Upper lobe of right lung (tissue), 1 donor: ENCODE measurements at regions not wholly inside any gene's neighbourhood (a gene's known extent, or its start where the extent isn't known, plus 50 kb on each side); places are given as distances from the start of the nearest gene placed in this dataset.
"Not testable (repeated sequence)": the region's sequence is repeated elsewhere in the genome, so short reads cannot be mapped to it uniquely, and the experiment has no call there.

ENCODE experiments used
- ATAC-seq: fragments of 200-7000 bp; cut with Tn5 transposase; one replicate; pipeline ENCODE4 v1.9.1; 2020; ENCODE audit warnings: mild to moderate bottlenecking, moderate library complexity
- DNase-seq: peaks from one replicate; pipeline ENCODE4 v3.0.0-alpha.2; 2020
- H3K27ac ChIP-seq: fragments of 200-600 bp; one replicate; pipeline ENCODE4 v1.8.0; 2022
- H3K27me3 ChIP-seq: fragments of 200-600 bp; one replicate; pipeline ENCODE4 v1.8.0; 2022; ENCODE audit warnings: mild to moderate bottlenecking
- H3K36me3 ChIP-seq: fragments of 200-600 bp; one replicate; pipeline ENCODE4 v1.8.0; 2022
- H3K4me1 ChIP-seq: fragments of 200-600 bp; one replicate; pipeline ENCODE4 v1.8.0; 2022
- H3K4me3 ChIP-seq: fragments of 200-600 bp; one replicate; pipeline ENCODE4 v1.8.0; 2022; ENCODE audit warnings: mild to moderate bottlenecking
- H3K9me3 ChIP-seq: fragments of 200-600 bp; one replicate; pipeline ENCODE4 v1.8.0; 2022
- CTCF ChIP-seq: fragments of 200-600 bp; IDR thresholded peaks from one replicate; pipeline ENCODE4 v1.8.0; 2022; ENCODE audit warnings: antibody characterized with exemption
- intact Hi-C: fragments of 100-400 bp; cut with DNase I; formaldehyde crosslinking; loops from one replicate; pipeline ENCODE4 v1.11.0; 2022
- donor health status: DM: no; HTN: yes; CAD: no; lungs with severe emphysema.

GRCh38 chr2:224120986-224121385, 81.9 kb upstream of the SERPINE2 start:
- H3K27ac ChIP-seq: no peak overlapping the region
- intact Hi-C loops: no loop called here
- H3K4me3 ChIP-seq: no peak overlapping the region
- no peaks in the 10 kb centered on the region for H3K9me3 ChIP-seq
- no peak for TF ChIP-seq CTCF
- H3K36me3 ChIP-seq: no peaks in the 10 kb centered on the region
- H3K27me3 ChIP-seq: no peaks in the 10 kb centered on the region
- no peaks in the 10 kb centered on the region for H3K4me1 ChIP-seq
- no peak for DNase-seq
- no peak for ATAC-seq

GRCh38 chr2:224119846-224120245, 80.8 kb upstream of the SERPINE2 start:
- intact Hi-C loops, DNase-seq, H3K9me3 ChIP-seq, H3K36me3 ChIP-seq, H3K4me1 ChIP-seq, H3K27ac ChIP-seq, H3K4me3 ChIP-seq, ATAC-seq, H3K27me3 ChIP-seq: not testable (repeated sequence)

- H3K27ac ChIP-seq: no peak overlapping the region
- no peaks in the 10 kb centered on the region for H3K36me3 ChIP-seq
- no peak for DNase-seq
- H3K9me3 ChIP-seq: no peaks in the 10 kb centered on the region
- intact Hi-C loops: no loop called here
- no peaks in the 10 kb centered on the region for H3K27me3 ChIP-seq
- ATAC-seq: no peak
- no peak for TF ChIP-seq CTCF
- H3K4me1 ChIP-seq: no peaks in the 10 kb centered on the region
- H3K4me3 ChIP-seq: no peak overlapping the region
Observed at GRCh38 chr2:224114428-224114827, 75.3 kb upstream of the SERPINE2 start.

- H3K9me3 ChIP-seq, H3K4me1 ChIP-seq, H3K27me3 ChIP-seq, DNase-seq, H3K27ac ChIP-seq, H3K36me3 ChIP-seq, intact Hi-C loops, H3K4me3 ChIP-seq, ATAC-seq: not testable (repeated sequence)
Observed at GRCh38 chr2:224113930-224114329, 74.8 kb upstream of the SERPINE2 start.

- intact Hi-C loops: no loop called here
- no peak for ATAC-seq
- Histone ChIP-seq H3K9me3 (no peaks in the 10 kb centered on the region), H3K4me1 (no peaks in the 10 kb centered on the region), H3K27ac (no peak overlapping the region), H3K36me3 (no peaks in the 10 kb centered on the region), H3K27me3 (no peaks in the 10 kb centered on the region), H3K4me3 (no peak overlapping the region)
- TF ChIP-seq CTCF: no peak
- DNase-seq: no peak
Observed at GRCh38 chr2:224111576-224111975, 72.5 kb upstream of the SERPINE2 start.

- H3K27me3 ChIP-seq: no peaks in the 10 kb centered on the region
- ATAC-seq (no peak), DNase-seq (no peak)
- H3K4me1 ChIP-seq: no peaks in the 10 kb centered on the region
- no peaks in the 10 kb centered on the region for H3K36me3 ChIP-seq
- no peak overlapping the region for H3K4me3 ChIP-seq
- no peak for TF ChIP-seq CTCF
- intact Hi-C loops: no loop called here
- no peaks in the 10 kb centered on the region for H3K9me3 ChIP-seq
- no peak overlapping the region for H3K27ac ChIP-seq
Observed at GRCh38 chr2:224110811-224111210, 71.7 kb upstream of the SERPINE2 start.

- no peak for DNase-seq
- no peaks in the 10 kb centered on the region for H3K27me3 ChIP-seq
- H3K27ac ChIP-seq: no peak overlapping the region
- no peaks in the 10 kb centered on the region for H3K9me3 ChIP-seq
- no peak for TF ChIP-seq CTCF
- H3K4me1 ChIP-seq: no peaks in the 10 kb centered on the region
- intact Hi-C loops: no loop called here
- no peak for ATAC-seq
- no peak overlapping the region for H3K4me3 ChIP-seq
- H3K36me3 ChIP-seq: no peaks in the 10 kb centered on the region
Observed at GRCh38 chr2:224109751-224110150, 70.7 kb upstream of the SERPINE2 start.
